SW 1271 (cell line): ENCODE measurements at regions not wholly inside any gene's neighbourhood (a gene's known extent, or its start where the extent isn't known, plus 50 kb on each side); places are given as distances from the start of the nearest gene placed in this dataset.
"Not testable (repeated sequence)": the region's sequence is repeated elsewhere in the genome, so short reads cannot be mapped to it uniquely, and the experiment has no call there.

ENCODE experiments used
- DNase-seq, 2 experiments: peaks; one replicate each; lab custom pipeline; 2025; lab: John Stamatoyannopoulos, UW

DNA sequence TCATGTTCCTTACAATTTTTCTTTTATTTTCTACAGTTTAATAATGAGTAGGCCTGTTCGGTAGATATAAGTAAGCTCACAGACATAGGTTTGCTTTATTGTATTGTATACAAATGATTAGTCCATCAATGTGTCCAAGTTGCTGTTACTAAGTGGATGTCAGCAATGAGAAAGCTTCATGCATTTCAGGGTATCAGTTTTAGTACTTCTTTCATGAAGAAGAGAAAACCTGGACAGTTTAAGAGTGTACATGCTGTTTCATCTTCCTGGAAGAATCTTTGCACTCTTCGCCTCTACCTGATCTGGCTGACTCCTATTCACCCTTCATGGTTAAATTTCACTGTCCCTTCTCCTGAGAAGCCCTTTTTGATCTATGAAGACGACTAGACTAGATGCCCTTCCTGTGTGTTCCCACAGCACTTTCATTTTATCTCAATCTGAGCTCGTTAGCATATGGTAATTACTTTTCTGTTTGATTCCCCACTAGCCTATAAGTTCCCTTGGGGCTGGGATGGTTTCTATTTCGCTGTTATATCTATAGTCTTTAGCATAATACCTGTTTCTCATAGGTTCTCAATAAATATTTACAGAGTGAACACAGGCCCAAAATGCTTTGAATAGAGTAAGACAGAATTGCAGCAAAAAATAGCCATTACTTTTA lies 70.7 kb downstream of the CETN3 start:
- DNase-seq = no peak

DNA sequence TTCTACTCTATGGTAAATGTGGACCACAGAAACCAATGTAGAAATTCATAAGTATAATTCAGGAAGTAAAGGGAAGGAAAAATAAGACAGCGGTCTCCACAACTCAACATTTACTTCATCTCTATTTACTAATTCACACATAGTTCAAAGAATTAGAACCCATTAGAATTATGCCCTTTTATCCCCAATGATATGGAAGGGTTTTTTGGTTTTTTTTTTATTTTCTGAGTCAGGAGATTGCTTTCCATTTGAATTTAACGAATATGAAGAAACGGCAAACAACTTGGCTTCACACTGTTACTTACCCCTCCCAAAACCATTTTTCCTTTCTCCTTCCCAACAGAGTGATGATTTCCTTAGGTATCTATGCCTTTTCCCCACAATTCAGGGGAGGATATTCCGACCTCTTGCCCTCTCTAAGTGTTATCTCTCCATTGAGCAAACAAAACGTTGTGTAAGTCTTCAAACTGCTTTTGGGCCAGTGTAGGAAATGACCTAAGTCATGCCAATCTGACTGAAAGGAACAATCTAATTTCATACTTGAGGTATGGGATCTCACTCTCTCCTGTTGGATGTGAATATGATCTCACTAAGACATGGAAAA lies 72.0 kb downstream of the CETN3 start:
- DNase-seq = no peak

DNA sequence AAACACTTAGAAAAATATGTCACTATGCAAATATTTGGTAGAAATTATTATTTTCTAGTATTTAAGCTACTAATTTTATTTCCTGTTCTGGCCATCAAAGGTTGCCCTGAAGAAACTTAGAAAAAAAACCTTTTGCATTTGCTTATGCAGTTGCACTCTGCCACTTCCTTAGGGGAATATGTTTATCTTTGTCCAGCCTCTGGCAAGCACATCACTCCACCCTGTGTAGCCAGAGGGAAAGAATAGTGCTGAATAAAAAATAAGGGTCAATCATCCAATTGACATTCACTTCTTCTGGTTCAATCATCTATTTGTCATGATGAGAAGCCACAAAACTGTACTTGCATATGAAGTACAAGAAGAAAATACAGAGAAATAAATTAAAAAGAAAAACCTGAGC lies 72.8 kb downstream of the CETN3 start:
- DNase-seq = no peak

DNA sequence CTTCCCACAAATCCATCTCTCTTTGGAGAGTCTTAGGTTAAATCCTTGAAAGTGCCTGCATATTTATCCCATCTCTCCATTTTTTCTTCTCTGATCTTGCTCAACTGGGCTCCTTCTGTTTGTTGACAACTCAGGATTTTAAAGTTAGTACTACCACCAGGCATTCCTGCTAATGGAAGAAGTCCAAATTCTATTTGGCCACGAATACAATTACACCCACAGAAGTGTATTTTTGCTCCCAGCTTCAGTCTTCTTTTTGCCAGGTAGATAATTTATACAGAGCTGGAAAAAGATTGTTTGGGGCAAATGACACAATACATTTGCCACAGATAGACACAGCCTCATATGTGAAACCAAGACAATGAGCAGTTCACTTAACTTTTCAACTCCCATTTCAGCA lies 74.8 kb downstream of the CETN3 start:
- no peak for DNase-seq

DNA sequence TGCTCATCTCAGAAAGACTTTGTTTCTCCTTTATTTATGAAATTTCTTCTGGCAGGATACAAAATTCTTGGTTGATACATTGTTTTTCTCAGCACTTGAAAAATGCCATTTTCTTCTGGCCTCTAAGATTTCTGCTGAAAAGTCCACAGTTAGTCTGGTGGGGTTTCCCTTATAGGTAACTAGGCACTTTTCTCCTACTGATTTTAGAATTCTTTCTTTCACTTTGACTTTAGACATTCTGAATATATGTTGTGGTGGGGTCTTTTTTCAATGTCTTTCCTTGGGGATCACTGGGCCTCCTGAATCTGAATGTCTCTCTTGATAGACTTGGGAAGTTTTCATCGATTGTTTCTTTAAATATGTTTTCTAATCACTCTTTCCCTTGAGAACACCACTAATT lies 79.6 kb downstream of the CETN3 start:
- no peak for DNase-seq

DNA sequence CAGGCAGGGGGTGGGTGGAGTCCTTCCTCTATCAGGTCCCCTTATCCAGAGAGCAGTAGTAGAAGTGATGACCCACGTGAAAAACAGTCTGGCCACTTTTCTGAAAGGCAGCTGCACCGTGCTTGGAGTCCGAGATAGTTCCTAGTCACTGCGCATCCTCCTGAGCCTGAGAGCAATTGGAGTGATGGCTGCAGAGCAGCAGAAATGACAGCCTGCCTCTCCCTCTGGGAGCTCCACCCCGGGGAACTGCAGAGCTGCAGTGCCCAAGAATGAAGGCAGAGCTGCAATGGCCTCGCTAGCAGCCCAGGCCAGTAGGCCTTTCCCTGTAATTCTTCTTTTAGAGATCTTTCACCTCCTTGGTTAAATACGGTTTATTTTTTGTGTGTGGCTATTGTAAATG lies 82.6 kb downstream of the CETN3 start:
- DNase-seq = no peak

DNA sequence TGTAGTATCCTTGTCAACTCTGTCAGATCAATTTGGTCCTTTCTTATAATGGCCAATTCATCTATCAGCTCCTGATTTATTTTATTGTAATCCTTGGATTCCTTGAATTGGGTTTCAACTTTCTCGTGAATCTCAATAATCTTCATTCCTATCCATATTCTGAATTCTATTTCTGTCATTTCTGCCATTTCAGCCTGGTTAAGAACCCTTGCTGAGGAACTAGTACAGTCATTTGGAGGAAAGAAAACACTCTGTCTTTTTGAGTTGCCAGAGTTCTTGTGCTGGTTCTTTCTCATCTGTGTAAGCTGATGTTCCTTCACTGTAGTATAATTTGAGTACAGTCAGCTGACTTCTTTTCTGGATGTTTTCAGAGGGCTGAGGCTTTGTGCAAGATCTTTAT lies 84.5 kb downstream of the CETN3 start:
- no peak for DNase-seq

DNA sequence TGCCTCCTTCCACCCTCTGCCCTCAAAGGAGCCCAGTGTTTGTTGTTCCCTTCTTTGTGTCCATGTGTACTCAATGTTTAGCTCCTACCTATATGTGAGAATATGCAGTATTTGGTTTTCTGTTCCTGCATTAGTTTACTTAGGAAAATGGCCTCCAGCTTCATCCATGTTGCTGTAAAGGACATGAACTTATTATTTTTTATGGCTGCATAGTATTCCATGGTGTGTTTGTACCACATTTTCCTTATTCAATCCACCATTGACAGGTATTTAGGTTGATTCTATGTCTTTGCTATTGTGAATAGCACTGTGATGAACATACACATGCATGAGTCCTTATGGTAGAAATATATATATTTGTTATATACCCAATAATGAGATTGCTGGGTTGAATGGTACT lies 89.2 kb downstream of the CETN3 start:
- not testable (repeated sequence) for DNase-seq

DNA sequence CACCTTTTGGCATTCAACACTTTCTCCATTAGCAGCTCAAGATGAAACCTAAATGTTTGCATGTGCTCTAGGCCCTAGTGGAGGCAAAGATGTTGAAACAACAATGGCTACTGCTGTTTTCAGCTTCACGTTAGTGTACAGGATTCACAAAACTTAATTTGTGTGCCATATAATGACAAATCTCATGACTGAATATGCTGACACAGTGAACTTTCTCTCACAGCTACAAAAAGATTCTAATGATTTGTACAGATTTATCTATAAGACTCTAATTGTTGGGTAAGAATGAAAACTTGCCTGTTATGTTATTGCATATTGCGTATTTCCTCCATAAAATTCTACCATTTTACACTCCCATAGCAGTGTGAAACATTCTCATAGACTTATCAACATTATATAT lies 97.5 kb downstream of the CETN3 start:
- DNase-seq = no peak

DNA sequence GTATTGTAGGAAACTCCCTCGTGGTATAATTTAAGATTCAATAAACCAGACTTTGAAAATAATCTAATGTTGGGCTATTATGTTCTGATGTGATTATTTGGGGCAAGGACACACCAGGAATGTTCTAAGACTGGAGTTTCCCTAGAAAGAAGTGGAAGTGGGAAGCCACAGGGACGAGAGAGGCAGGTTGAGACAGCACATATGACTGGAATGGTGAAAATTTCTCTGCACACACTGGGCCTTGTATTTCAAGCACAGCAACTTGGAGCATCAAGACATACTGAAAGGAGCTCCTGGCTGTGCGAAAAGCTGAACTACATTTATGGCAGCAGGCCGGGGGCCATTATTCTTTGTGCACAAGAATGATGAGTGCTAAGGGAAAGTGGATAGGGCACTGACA lies 98.2 kb downstream of the CETN3 start:
- no peak for DNase-seq

DNA sequence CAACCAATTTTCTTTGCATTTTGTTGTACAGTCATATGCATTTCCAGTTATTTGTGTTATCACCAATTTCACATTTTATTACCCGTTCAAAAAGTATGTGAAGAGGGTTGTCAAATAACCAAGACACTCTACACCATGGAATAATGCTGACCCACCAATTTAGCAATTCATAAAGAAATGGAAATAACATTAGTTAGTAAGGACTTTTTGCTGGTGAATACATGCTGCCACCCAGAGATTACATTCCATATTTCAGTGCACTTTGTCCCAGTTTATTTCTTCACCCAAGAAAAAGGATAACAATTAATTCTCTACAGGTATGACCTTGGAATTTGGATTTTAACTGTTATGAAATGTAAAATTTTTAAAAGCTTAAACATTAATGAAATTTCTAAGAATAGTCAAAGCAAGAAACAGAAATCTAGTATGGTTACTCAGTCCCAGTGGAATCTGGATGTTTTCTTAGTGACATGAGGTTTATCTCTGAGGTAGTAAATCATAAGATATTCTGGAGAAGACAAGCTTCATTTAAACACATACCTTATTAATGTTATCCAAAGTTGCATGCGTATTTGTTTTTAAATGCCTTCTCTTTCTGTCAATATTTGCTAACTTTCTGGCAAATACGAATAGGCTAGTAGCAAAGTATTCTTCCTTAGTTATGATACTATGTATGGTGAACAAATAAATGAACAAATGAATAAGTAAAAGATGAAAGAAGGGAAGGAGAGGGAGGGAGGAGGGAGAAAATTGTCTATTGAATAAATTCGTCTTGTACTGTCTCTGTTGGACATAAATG lies 100.6 kb downstream of the CETN3 start:
- DNase-seq = no peak

DNA sequence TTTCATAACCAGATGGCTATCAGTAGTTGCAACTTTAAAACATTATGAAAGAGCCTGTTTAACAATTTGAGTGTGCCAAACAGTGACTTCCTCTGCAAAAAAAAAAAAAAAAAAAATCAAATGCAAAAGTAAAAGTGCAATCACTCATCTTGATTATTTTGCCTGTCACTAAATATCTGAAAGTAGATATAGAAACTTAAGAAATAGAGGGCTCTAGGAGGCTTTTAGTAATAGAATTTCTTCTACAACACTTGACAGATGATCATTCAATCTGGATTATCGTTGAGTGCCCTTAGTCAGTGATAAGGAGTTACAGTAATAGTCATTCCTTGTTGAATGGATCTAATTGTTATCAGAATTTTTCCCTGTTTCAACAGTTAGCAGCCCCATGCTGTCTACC lies 101.8 kb downstream of the CETN3 start:
- DNase-seq = no peak

DNA sequence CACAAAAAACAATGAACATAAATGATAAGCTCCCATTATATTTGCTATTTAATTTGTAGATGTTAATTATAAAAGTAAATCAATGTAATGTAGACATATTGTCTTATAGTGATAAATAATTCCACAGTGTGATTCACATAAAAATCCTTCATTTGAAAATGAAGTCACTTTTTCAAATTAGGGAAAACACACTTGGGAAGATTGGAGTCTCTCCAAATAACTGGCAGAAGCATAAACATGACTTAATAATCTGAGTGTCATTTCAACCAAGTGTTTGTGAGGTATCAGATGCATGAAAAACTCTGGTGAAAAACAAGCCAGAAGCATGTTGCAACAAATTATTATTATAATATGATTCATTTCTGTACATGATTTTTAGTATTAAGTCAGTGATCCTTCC lies 102.2 kb downstream of the CETN3 start:
- no peak for DNase-seq

DNA sequence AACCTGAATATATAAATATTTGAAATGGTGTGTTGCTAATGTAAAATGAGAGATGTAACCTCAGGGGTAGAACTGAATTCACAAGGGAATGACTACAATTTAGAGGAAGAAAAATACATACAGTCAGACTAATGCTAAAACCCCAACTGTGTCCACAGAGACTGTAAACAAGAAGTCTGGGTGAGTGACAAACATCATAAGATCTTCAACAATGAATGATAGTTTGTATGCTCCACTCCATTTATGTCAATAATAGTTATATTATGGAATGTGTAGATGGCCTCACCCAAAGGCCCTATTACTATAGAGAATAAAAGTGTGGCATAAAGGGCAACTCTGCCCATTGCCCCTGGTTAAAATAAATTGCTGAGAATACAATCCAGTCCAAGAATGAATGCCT lies 102.9 kb downstream of the CETN3 start:
- no peak for DNase-seq

DNA sequence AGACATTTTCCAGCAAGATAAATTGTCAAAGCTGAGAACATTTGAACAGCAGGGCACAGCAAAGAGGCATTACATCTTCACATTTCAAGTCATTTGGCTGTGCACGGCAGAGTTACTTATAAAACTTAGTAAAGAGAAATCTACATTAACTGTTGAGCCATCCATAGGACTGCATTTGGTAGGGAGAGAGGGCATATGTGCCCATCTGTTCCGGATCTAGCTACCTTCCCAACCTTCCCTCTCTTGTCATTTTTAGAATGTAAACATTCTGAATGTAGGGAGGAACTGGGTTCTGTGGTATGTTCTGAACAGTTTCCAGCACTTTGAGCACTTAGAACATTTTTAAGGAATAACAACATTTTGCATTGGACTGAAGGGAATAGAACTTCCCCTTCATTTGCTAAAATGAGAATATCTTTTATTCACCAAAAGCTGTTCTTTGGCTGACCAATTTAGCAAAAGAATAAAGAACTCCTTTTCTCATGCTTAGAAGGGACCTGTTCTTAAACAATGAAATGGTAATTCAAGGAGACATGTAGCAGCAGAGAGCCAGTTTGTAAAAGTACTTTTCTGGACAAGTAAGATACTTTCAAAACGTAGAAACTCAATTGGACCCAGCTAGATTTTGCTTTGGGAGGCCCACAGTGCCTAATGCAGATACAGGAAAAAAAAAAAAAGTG lies 104.4 kb downstream of the CETN3 start:
- DNase-seq = no peak

DNA sequence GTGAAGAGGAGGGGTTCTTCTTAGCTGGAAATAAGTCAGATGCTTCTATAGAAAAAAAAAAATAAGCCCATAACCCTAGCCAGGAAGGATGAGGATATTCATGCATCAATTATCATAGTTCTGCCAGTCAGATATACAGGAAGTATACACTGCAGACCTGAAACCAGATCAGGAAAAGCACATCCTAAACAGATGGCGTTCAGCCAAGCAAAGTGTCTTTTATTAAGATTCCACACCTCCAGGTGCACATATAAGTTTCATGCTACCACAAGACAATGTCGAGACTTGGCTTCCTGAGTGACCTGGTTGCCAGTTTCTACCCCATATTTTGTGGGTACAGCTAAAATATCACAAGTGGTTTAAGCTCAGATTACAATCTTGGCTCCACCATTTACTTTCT lies 108.3 kb downstream of the CETN3 start:
- no peak for DNase-seq

DNA sequence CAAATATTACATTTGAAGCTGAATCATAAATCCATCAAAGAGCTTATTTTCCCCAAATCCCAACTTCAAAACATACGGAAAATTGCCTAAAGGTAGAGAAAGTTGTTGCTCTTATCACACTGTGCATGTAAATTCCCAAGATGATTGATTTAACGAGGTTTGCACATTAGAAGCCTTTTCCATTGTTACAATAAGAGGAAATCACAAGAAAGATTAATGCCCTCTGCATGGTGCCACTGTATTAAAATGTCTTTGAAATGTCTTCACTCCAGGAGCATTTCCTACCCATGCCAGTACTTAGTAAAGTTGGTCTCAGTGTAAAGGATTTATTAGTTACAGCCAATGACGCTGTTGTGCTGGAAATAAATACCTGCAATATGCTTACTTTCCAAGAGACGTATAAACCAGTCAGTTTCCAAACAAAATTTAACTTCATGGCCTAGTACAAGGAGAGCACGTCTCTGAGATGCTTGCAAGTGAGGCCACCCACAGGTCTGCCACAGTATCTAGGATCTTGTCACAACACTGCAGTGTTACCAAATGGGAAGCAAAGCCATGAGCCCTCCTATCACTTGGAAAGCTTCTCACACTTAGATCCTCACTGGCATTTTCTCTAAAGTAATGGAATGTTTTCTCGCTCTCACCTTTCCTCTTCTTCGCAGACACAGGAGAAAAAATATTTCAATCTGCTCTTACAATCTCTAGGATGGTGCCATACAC lies 112.4 kb downstream of the CETN3 start:
- no peak for DNase-seq

DNA sequence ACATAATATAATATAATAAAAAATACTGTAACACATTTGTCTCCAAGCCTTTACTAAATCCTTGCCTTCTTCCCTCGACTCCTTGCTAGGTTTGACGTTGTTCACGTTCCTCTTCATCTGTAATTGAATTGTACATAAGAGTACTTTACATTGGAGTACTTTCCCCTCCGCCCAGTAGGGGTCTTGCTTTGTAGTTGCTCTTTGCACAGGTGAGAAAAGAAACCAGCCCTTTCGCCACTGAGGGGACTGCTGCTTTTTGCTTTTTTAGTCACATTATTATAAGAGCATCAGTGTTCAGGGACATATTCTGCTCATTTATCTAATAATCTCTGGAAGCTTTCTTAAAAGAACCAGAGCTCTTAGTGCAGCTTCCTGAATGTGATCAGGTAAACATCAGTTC lies 115.0 kb downstream of the CETN3 start:
- no peak for DNase-seq

DNA sequence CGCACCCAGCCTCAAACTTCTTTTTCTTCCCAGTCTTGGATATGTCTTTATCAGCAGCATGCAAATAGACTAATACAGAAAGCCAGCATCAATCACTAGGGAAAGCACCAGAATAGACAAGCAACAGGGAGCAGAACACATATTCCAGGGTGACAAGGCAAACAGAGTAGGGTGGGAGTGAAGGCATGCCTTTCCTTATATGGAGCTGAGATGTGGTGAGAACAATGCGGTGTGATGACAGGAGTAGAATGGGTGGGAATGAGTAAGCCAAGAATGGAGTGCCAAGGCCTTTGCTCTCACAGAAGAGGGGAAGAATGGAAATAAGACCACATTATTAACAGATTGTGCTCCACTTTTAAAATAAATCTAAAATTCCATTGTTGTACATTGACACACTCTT lies 115.6 kb downstream of the CETN3 start:
- no peak for DNase-seq

DNA sequence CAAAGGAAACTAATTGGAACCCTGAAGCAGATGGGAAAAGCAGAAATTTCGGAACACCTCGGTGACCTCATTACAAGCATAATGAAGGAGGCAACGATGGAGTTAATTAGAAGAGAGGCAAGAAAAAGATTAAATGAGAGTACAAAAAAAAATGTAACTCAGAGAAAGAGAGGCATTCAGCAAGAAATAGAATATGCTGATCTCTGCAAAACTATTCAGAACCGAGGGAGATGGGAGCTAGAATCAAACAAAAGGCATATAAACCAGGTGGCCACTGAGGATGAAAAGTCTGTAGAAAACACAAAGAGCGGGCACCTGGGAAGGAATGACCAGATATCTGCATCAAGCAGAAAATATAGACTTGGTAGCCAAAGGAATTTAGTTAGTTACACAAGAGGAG lies 118.9 kb downstream of the CETN3 start:
- no peak for DNase-seq

DNA sequence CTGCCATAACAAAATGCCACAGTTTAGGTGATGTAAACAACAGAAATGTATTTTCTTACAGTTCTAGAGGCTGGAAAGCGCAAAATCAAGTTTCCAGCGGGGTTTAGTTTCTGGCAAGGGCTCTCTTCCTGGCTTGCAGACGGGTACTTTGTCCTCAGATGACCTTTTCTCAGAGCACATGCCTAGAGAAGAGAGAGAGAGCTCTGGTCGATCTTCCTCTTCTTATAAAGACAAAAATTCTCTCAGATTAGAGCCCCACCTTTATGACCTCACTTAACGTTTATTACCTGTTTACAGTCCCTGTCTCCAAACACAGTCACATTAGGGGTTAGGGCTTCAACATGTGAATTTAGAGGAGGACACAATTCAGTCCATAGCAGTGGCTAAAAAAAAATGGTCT lies 119.7 kb downstream of the CETN3 start:
- no peak for DNase-seq

DNA sequence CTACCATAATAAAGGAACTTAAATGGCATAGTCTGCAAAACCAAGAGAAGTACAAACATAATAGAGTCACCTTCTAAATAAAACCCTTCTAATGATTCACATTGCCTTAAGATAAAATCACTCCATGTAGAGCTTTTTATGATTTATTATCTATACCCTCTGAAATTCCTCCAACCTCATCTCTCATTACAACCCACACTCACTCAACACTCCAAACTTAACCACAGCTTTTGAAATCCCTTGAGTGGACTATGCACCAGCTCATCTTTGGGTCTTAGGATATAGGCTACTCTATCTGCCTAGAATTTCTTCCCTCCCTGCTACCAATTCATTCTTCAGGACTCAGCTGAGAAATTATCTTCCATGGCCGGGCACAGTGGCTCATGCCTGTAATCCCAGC lies 122.5 kb downstream of the CETN3 start:
- no peak for DNase-seq
